GM19035 (cell line): ENCODE measurements at regions not wholly inside any gene's neighbourhood (a gene's known extent, or its start where the extent isn't known, plus 50 kb on each side); places are given as distances from the start of the nearest gene placed in this dataset.
A peak's percentile ranks its signal among the peaks of the same experiment; 100 is the strongest.

Experiments
- ATAC-seq: cut with Tn5 transposase; IDR thresholded peaks from one replicate; pipeline ENCODE4 v1.9.1; 2021; ENCODE audit not compliant: unreplicated experiment

DNA sequence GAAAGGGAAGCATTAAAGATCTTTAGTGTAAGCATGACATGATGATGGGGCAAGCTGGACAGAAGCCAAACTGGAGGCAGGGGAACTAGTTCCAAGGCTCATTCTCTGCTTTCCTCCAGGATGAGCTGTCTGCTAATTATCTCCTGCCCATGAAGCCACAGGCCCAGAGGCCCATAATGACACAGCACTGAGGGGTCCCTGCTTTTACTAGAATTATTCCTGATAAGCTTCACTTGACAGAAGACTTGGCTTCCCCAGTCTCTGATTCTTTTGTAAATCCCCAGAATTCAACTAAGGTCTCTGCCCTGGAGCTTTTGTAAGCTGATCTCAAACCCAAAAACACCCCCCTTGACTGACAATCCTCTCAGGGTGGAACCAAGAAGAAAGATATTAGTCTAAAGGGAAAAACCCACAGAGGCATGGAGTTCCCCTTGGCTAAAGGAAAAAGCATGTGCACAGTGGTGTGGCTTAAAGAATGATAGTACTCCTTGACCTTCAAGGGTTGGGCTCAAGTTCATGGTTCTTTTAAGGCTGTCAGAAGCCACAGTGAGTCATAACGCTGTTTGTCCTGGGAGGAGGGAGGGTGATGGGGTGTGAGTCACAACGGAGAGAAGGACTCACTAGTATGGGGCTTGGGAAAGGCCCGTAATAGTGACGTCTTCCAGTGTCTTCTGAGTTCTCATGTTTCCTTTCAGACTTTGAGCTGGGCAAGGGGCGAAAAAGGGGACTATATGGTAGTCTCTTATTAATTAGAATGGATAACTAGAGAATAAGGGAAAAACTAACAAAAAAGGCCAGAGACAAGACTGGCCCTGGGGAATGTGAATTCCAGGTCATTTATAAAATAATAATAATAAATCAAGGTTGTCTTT is 146.0 kb upstream of the CPEB2 start:
- peak; percentile 97 for ATAC-seq

DNA sequence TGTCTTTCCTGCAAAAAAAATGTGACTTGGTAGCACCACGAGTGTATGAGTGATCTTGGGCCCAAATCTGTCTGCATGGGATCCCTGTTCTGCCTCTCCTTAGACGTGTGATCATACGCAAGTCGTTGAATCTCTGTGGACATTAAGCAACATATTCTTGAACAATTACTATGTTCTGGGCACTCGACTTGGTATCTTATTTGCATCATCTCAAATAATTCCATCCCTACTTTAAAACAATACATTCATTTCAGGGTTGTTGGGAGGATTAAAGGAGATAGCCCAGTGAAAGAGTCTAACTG is 145.4 kb upstream of the CPEB2 start:
- no peak for ATAC-seq

DNA sequence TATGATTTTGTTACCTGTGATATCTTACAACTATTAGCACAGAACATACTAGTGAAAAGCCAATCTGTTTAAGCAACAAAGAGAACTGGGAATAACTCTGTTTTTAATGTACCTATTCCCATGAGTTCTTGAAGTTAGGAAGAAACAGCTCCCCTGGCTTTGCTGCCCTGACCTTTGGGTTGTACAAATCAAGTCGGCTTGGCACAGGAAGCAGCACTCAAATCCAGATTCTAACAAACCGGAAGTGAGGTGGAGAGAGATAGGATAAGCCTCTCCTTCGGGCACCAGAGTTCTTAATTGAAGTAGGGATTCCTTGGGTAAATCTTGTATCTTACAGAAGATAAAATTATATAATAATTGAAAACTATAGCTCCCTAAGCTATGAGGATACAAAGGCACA is 144.8 kb upstream of the CPEB2 start:
- no peak for ATAC-seq

DNA sequence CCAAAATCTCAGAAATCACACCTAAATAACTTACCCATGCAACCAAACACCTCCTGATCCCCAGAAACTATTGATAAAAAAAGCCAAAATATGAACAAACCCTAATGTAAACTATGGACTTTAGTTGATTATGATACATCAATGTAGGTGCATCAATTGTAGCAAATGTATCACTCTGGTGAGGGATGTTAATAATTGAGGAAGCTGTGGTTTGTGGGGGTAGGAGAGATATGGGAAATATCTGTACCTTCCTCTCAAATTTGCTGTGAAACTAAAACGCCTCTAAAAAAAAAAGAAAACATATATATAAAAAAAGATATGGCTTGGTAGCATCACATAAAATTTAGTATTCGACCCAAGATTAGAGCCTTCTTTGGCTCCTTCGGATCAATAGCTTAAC is 144.3 kb upstream of the CPEB2 start:
- no peak for ATAC-seq

DNA sequence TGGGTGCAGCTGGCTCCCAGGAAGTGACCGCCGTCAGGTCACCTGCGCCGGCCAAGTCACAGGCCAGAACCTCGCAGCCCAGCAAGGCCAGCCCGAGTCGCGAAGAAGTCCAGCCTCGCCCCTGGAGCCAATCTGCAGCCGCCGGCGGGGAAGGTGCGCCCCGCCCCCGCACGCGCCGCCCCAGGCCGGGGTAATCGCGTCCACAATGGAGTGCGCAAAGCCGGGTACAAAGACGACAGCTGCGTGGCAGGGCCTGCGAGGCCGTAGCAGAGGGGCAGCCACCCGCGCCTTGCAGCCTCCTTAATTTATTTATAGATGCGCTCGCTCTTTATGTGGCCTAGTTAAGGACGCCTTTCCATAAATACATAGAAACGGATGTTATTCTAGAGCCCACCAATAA is 139.4 kb upstream of the CPEB2 start:
- ATAC-seq = no peak

DNA sequence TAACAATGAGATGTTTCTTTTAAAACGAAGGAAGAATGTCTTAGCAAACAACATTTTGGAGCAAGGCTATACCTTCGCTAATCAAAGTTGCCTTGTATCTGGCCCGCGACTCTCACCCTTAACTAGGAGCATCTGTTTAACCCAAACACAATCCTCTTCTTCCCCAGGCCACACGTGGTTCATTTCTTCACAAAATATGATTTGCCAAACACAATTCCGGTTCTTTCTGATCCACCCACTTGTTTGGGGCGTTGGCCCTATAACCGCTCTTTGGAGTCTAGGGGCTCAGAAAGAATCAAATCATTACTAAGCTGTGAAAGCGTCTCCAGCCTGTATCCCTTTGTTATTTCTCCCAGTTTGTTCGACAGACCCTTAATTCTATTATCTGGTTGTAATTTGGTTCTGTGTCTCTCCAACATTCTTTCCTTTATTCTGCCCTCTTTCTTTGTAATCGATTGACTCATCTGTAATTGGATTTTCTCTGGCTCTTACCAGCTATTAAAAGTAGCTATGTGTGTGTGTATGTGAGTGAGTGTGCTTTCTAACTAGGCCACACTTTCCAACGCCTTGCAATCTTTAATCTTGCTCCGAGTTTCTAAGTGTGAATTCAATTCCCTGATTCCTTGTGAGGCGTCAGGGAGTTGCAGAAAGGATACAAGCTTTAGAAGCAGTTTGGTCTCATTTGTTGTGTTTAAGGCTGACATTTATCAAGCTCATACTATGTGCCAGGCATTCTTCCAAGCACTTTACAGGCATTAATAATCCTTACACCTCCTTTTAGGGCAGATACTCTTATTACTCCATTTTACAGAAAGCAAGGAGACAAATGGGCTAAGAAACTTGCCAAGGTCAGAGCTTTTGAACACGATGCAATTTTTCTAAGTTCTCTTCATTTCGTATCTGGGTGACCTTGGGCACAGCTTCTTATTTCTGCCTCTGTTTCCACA is 138.6 kb upstream of the CPEB2 start:
- ATAC-seq = no peak

DNA sequence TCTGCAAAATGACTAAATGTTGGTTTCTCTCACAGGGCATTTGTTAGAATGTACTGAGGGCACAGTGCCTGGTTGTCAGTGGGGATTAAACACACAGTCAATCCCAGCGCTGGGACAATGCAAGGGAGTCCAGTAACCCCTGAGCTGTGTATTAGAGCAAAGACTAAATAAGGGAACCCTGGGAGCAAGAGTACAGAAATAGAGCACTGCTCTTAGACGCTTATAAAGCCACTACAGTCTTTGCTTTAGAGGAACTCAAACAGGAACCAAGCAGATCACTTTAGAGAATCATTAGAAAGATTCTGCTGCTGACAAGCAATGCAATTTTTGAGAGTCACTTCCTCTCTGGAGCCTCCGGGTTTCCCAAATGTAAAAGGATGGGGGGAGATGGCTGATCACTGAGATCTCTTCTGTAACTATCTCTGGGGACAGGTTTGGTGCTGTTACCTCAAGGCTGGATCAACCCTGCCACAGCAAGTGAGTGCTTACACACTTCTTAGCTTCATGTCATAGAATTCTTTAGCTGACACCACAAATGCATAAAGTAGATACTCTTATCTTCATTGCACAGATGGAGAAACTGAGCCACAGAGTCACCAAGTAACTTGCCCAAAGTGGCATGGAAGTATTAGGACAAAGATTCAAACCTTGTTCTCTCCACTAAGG is 137.8 kb upstream of the CPEB2 start:
- no peak for ATAC-seq

DNA sequence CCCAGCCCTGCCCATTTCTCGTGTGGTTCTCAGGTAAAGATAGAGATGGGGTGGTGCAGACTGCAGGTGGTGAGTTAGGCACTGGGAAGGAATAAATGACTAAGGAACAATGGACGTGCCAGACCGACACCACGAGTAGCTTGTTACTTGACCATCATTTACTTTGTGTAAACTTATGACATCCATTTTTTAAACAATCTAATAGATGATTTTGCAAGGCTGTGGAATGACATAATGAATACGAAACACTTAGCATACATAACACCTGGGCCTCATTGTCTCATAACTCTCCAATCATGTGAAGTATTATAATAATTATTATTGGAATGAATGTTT is 137.3 kb upstream of the CPEB2 start:
- no peak for ATAC-seq

DNA sequence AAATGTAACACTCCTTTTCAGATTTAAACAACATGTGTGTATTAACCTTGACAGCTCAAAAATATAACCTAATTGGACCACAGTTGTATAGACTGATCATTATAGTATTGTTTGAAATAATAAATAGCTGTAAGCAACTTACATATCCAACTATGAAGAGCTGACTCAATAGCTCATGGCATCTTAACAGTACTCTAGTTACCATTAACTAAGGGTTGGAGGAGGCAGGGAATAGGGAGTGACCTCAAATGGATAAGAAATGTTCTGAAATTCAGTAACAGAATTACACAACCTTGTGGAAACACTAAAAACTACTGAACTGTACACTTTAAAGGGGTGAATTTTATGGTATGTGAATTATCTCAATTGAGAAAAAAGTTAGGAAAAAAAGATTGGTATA is 136.5 kb upstream of the CPEB2 start:
- ATAC-seq = no peak

DNA sequence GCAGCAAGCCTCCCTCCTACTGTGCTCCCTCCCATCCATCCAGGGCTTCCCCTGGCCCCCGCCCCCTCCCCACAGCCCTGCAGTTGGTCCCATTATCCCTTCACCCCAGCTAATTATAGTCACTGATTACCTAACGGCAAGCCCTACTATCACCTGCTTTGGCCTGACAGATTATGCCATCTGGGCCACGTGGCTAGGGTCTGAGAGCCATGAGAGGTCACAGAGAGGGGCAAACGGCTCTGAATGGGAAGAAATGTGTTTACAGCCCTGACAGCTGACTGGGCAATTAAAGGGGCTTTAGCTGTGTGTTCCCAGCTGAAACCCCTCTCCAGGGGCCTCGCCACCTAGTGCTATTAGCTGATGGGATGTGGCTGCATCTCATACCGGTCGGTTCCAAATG is 134.4 kb upstream of the CPEB2 start:
- ATAC-seq = no peak

DNA sequence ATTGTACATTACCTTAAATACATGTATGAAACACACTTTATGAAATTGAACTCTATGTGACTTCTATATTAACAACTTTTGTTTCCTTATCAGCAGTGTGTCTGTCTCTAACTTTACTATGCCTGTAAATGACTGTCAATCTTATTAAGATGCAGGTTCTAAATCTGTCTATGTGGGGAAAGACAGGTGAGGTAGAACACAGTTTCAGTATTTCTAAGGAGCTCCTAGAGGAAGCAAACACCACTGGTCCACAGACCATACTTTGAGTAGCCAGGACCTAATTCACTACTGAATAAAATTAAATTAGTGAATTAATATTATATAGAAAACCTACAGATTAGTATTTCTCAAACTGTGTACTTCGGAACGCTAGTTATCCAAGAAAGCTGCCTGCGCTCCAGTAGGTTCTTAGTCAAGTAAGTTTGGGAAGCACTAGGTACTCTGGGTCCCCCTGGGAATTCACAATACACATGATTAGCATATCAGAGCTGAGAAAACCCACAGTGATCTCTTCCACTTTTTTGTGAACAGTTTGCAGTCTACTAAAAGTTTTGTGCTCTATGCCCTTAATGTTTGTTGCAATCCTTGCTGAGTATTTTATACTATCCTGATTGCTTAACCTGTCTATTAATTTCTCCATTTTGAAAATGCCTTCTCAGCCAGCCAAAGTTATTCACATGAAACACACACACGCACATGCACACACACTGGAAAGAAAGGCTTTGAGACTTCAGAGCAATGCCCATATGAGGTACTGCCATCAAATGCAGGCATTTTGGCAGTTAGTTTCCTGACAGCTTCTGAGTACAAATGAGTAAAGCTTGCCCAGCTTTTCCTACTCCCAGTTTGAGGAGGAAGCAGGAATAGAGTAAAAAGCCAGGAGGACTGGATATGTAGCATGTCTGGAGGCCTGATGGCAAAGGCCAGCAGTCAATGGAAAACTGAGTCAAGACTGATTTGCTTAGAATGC is 133.6 kb upstream of the CPEB2 start:
- ATAC-seq = no peak

DNA sequence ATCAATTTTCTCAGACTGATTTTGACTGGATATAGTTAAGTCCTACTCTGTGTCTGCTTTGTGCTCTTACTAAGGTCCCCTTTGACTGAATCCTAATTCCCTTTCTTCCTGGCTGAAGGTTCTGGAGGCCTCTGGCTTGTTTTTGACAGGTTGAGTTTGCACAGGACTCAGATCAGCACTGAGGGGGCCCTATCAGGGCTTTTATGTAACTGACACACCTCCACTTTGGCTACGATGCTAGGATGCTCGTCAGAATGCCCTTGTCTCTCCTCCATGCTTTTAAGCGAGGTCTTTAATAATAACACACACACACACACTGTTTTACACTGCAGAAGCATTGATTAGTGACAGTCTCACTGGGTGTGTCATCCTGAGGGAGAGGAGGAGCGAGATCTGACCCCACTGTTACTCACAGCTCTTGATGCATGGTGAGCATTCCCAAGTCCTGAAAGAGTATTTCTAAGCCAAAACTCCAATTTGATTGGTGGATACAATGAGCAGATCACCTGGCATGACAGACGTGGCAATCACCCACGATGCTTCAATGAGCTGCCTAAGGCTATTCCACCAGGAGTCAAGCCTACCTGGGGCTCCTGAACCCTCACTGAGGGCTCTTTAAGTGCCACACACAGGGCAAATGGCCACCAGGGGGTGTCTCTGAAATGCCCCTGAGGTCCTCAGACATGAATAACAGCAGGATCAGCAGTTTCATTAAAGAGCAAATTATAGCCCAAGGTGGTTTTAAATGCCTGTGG is 130.4 kb upstream of the CPEB2 start:
- no peak for ATAC-seq

DNA sequence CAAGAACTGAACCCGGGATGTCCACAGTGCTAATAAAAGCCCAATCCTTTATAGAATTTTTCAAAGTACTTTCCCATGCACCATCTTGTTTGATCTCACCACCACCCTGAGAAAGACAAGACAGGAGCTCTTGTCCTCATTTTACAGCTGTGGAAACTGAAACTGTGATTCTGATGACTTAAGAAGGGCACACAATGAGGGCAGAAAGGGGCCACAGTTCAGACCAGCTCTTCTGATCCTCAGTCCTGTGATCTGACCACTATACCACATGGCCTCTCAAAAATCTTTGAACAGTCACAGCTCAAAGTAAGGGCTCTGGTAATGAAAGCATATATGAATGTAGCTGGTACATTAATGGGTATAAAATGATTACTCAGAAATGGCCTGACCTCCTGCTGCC is 127.3 kb upstream of the CPEB2 start:
- ATAC-seq = peak; percentile 71

DNA sequence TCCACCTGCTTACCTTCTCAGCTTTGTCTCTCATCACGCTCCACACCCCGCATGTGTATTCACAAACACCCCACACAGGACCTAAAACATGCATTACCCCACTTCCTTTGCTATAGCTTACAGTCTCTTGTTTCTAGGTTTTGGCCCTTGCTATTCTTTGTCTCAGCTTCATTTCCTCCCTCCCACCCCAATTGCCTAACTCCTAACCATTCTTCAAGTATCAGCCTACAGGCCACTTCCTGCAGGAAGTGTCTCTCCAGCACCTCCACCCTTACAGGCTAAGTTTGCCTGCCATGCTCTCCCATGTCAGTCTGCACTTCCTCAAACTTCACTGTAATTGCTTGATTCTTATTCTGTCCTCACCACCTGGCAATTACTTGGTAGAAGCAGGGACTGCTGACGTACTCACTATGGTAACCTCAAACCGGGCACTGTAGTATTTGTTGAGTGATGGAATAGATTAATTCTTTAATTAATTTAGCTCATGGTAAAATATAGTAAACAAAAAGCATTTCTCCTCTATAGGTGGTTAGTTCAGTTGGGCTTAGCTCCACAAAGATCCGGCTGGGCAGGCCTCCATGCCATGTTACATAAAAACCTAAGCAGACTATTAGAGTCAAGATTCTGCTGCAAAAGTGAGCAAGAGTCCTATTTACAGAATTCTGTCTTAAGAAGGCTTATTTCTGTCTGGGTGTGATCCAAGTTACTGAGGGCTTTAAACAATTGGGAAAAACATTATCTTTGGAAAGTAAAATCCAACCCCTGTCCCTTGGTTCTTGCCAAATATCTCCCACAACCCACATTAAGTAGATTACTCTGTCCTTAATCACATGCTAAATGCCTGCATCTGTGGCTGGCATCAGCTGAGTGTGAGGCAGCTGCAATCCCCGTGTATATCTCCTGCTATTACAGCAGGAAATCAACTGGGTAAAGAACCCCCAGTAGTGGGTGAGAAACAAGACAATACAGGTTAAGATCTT is 124.7 kb upstream of the CPEB2 start:
- no peak for ATAC-seq

DNA sequence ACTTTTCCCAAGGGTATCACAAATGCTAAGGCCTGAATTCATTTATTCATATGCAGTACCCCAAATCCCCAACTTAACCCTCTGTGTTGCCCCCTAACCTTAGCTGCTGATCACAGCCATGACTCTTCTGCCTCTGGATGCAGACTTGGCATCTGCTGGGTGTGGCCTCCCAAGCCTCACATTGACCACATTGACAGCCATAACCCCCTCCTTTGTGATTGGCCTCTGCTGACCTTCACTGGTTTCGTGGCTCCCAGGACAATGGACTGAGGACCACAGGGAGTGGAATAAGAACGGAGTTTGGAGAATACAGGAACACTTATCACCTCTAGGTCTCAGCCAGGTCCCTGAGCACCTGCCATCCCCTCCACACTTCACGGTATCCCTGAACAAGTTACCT is 123.6 kb upstream of the CPEB2 start:
- no peak for ATAC-seq

DNA sequence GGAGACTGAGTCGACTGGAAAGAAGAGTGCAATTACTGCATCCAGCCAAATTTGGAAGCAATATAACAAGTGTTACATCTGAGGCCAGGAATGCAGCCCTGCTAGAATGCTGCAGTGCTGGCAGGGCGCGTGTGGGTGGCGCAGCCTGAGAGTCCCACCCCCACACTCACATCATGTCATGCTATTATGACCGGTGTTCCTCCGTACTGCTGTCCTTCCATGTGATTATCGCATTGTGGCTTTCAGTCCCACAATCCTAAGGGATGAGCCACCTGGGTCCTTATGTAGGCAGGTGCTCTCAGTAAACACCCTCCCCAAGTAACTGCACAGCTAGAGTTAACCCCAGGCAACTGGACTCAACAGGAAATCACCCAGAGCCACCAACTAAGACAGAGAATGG is 122.6 kb upstream of the CPEB2 start:
- ATAC-seq = no peak

DNA sequence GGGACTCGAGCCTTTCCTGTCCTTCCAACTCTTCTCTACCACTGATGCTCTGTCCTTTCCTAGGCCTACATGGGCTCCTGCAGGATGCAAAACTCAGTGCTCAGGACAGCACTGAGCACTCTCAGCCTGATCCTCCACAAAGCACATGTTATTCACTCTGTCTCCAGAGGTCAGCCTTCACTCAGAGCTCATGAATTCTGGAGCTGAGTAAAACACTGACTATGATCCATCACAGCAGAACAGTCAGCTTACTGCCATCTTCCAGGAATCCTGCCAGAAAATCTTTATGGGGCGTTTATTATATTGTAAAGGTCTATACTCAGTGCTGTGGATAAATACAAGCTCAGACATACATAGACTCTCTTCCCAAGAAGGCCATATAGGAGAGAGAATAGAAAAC is 121.5 kb upstream of the CPEB2 start:
- no peak for ATAC-seq

DNA sequence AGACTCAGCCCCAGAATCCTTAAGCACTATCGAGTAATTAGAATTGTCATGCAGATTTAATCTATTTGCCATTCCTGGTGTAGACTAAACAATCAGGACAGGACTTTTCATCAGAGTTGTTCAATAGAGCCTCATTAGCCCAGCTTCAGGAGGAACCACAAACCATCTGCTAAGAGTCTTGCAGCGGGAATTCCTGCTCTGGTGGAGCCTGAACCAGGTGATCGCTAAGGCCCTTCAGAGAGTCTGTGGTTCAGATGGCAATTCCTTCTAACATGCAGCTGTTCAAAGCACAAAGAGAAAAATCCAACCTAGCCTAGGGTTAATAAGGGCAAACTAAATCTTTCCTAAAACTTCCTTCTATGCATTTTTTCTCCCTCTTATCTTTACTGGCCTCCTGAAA is 119.1 kb upstream of the CPEB2 start:
- ATAC-seq = no peak

DNA sequence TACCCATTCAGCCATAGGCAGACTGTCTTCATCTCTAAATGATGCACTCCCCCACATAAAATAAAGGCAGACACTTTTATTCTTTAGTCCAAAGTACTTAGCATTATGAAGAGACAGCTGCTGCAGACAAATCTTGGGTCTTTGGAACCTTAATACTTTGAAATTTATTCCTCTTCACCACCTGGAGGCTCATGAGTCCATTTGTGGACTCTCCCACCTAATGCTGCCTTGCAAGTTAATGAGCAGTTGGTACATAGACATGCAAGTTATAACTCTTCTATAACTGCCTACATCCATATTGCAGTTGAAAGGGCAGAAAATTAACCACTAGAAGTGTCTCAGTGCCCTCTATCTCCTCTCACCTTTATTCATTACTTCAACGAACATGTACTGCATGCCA is 118.6 kb upstream of the CPEB2 start:
- ATAC-seq = no peak
